Transverse colon (tissue), 4 donors: ENCODE measurements at regions not wholly inside any gene's neighbourhood (a gene's known extent, or its start where the extent isn't known, plus 50 kb on each side); places are given as distances from the start of the nearest gene placed in this dataset.
A peak's percentile ranks its signal among the peaks of the same experiment; 100 is the strongest.

Source experiments
- DNase-seq: peaks from one replicate; pipeline ENCODE4 v3.0.0-alpha.2; 2019
- H3K27ac ChIP-seq, 4 donors: fragments of 200-600 bp; sonication (generic); 2 replicates each; pipeline ENCODE4 v1.5.1; 2016 to 2018; ENCODE audit warnings: inconsistent platforms in 4 of 4
- H3K27me3 ChIP-seq: fragments of 200-600 bp; sonication (generic); 2 replicates; pipeline ENCODE4 v1.5.1; 2017; ENCODE audit warnings: inconsistent platforms
- H3K36me3 ChIP-seq, 4 donors: fragments of 200-600 bp; sonication (generic); 2 replicates each; pipeline ENCODE4 v1.5.1; 2017 to 2019; ENCODE audit warnings: inconsistent platforms in 4 of 4
- H3K4me1 ChIP-seq, 4 donors: fragments of 200-600 bp; sonication (generic); 2 replicates each; pipeline ENCODE4 v1.5.1; 2017 to 2020; ENCODE audit warnings: inconsistent platforms in 4 of 4
- H3K4me3 ChIP-seq, 4 donors: fragments of 200-600 bp; sonication (generic); 1 replicate in 1 of 4; 2 replicates in 3 of 4; pipeline versions ENCODE4 v1.5.1 to v1.6.1; 2017 to 2019; ENCODE audit warnings: inconsistent platforms in 4 of 4
- H3K9me3 ChIP-seq, 2 donors: fragments of 200-600 bp; sonication (generic); 2 replicates each; pipeline ENCODE4 v1.5.1; 2017 to 2019; ENCODE audit warnings: inconsistent platforms in 2 of 2
- CTCF ChIP-seq, 5 experiments: fragments of 200-600 bp in 3 of 5; fragments of 450-650 bp in 2 of 5; sonication (generic) in 3 of 5; IDR thresholded peaks; 1 replicate in 2 of 5; 2 replicates in 3 of 5; pipeline ENCODE4 v1.5.1; 2016 to 2017; ENCODE audit warnings: antibody characterized with exemption in 5 of 5, inconsistent platforms in 3 of 5, mild to moderate bottlenecking in 2 of 5, moderate library complexity in 1 of 5
- EP300 ChIP-seq: sonication (generic); formaldehyde crosslinking; IDR thresholded peaks from one replicate; pipeline ENCODE4 v1.6.1; 2017; ENCODE audit warnings: antibody characterized with exemption, low read depth
- POLR2A ChIP-seq: fragments of 450-650 bp; IDR thresholded peaks from one replicate; pipeline ENCODE4 v1.6.1; 2016; ENCODE audit warnings: antibody characterized with exemption, mild to moderate bottlenecking, moderate library complexity
- POLR2AphosphoS5 ChIP-seq, 3 donors: sonication (generic); formaldehyde crosslinking; IDR thresholded peaks; one replicate each; pipeline ENCODE4 v1.6.1; 2016; ENCODE audit warnings: antibody characterized with exemption in 3 of 3
- WGBS, 2 donors: methylation state at CpG; one replicate each; pipeline ENCODE4 v1.1.5; 2018; ENCODE audit warnings: low coverage in 1 of 2; 5-methylcytosine and 5-hydroxymethylcytosine counted together
- in situ Hi-C, 4 donors: fragments of 200-750 bp; cut with MboI; loops; one replicate each; pipeline versions ENCODE4 v1.15.0 to v1.15.1; 2017; ENCODE audit warnings: low sequenced_read_pairs in 3 of 4, low pct_ligation_motif_present in 1 of 4, low pct_unique_long_range_greater_than_20kb in 1 of 4
- intact Hi-C: fragments of 100-400 bp; cut with DNase I; formaldehyde crosslinking; loops from one replicate; pipeline ENCODE4 v1.15.1; 2023; ENCODE audit warnings: low total_unique reads

GRCh38 chr12:100716945-100717732, 77.4 kb upstream of the ANO4 start:
- intact Hi-C loops (no loop called here), in situ Hi-C loops (no loop called here)
- 8% methylated on average over 70 of the region's 100 CpGs; no CpG with 5 or more reads in 1 of the 2 donors for WGBS, 2 donors
- H3K27ac ChIP-seq = no peak overlapping the region
- no peaks in the 10 kb centered on the region for H3K9me3 ChIP-seq
- no peaks in the 10 kb centered on the region for H3K36me3 ChIP-seq
- TF ChIP-seq POLR2A (no peak), POLR2AphosphoS5 (IDR thresholded peaks at IDR 0.05) (no peak), CTCF (IDR thresholded peaks at IDR 0.05) (no peak), EP300 (no peak)
- H3K27me3 ChIP-seq = peaks cover 59% of the 10 kb centered on the region
- H3K4me3 ChIP-seq = peak overlapping the region in 3 of 4 donors; percentile 27 to 38 (median 37)
- no peak for DNase-seq
- peaks cover 0 to 13% (median 11%) of the 10 kb centered on the region in 4 donors for H3K4me1 ChIP-seq

GRCh38 chr12:100717733-100718067, 76.9 kb upstream of the ANO4 start:
- no peak overlapping the region for H3K27ac ChIP-seq
- H3K4me1 ChIP-seq = peaks cover 0 to 13% (median 11%) of the 10 kb centered on the region in 4 donors
- peaks cover 59% of the 10 kb centered on the region for H3K27me3 ChIP-seq
- TF ChIP-seq POLR2A = no peak
- TF ChIP-seq POLR2AphosphoS5 (IDR thresholded peaks at IDR 0.05) = no peak
- no peak for TF ChIP-seq EP300
- TF ChIP-seq CTCF (IDR thresholded peaks at IDR 0.05) = no peak
- no peak for DNase-seq
- H3K36me3 ChIP-seq = no peaks in the 10 kb centered on the region
- H3K4me3 ChIP-seq = peak overlapping the region in 3 of 4 donors; percentile 27 to 38 (median 37)
- intact Hi-C loops = no loop called here
- H3K9me3 ChIP-seq = no peaks in the 10 kb centered on the region
- in situ Hi-C loops = no loop called here
- 5 to 14% methylated on average over 1 to 13 of the region's 13 CpGs for WGBS, 2 donors

GRCh38 chr12:100718187-100718586, 76.4 kb upstream of the ANO4 start:
- WGBS, 2 donors = 38 to 55% methylated on average over 4 to 5 of the region's 5 CpGs
- no peak for DNase-seq

More at GRCh38 chr12:100718187-100718586, 76.4 kb upstream of the ANO4 start:
- H3K4me1 ChIP-seq = peaks cover 0 to 13% (median 11%) of the 10 kb centered on the region in 4 donors
- in situ Hi-C loops = no loop called here
- H3K36me3 ChIP-seq = no peaks in the 10 kb centered on the region
- no peaks in the 10 kb centered on the region for H3K9me3 ChIP-seq
- TF ChIP-seq POLR2A = no peak
- TF ChIP-seq CTCF (IDR thresholded peaks at IDR 0.05) = no peak
- no peak for TF ChIP-seq EP300
- TF ChIP-seq POLR2AphosphoS5 (IDR thresholded peaks at IDR 0.05) = no peak
- no peak overlapping the region for H3K4me3 ChIP-seq
- intact Hi-C loops = no loop called here
- peaks cover 59% of the 10 kb centered on the region for H3K27me3 ChIP-seq
- H3K27ac ChIP-seq = no peak overlapping the region
